ENCODE measurements at regions not wholly inside any gene's neighbourhood (a gene's known extent, or its start where the extent isn't known, plus 50 kb on each side); places are given as distances from the start of the nearest gene placed in this dataset.

- no peaks in the 10 kb centered on the region for H3K9me3 ChIP-seq
- TF ChIP-seq EP300 (IDR thresholded peaks at IDR 0.05) (no peak), POLR2A (IDR thresholded peaks at IDR 0.05) (no peak), POLR2AphosphoS5 (IDR thresholded peaks at IDR 0.05) (no peak)
- TF ChIP-seq, protein P1, sequence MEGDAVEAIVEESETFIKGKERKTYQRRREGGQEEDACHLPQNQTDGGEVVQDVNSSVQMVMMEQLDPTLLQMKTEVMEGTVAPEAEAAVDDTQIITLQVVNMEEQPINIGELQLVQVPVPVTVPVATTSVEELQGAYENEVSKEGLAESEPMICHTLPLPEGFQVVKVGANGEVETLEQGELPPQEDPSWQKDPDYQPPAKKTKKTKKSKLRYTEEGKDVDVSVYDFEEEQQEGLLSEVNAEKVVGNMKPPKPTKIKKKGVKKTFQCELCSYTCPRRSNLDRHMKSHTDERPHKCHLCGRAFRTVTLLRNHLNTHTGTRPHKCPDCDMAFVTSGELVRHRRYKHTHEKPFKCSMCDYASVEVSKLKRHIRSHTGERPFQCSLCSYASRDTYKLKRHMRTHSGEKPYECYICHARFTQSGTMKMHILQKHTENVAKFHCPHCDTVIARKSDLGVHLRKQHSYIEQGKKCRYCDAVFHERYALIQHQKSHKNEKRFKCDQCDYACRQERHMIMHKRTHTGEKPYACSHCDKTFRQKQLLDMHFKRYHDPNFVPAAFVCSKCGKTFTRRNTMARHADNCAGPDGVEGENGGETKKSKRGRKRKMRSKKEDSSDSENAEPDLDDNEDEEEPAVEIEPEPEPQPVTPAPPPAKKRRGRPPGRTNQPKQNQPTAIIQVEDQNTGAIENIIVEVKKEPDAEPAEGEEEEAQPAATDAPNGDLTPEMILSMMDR (IDR thresholded peaks at IDR 0.05) = no peak
- H3K27me3 ChIP-seq = no peaks in the 10 kb centered on the region
- no peak overlapping the region for H3K27ac ChIP-seq
- peaks cover 2% of the 10 kb centered on the region for H3K4me1 ChIP-seq
- no peak for DNase-seq (ENCODE audit: low spot score in 2 of 2)
- H3K4me3 ChIP-seq = no peak overlapping the region
- WGBS = 57% methylated on average over 9 of the region's 9 CpGs
- no peaks in the 10 kb centered on the region for H3K36me3 ChIP-seq
These were observed 111.2 kb downstream of the LRRC70 start for GRCh38 chr5:62689599-62690368.

GRCh38 chr5:62686692-62687091 lies 108.1 kb downstream of the LRRC70 start:
- TF ChIP-seq, protein P1 (IDR thresholded peaks at IDR 0.05) = no peak
- H3K36me3 ChIP-seq = no peaks in the 10 kb centered on the region
- no peak overlapping the region for H3K4me3 ChIP-seq
- WGBS = 90% methylated on average over 1 of the region's 1 CpG
- no peak overlapping the region for H3K27ac ChIP-seq
- no peaks in the 10 kb centered on the region for H3K9me3 ChIP-seq
- H3K27me3 ChIP-seq = no peaks in the 10 kb centered on the region
- no peak for DNase-seq (ENCODE audit: low spot score in 2 of 2)
- peaks cover 2% of the 10 kb centered on the region for H3K4me1 ChIP-seq

DNA sequence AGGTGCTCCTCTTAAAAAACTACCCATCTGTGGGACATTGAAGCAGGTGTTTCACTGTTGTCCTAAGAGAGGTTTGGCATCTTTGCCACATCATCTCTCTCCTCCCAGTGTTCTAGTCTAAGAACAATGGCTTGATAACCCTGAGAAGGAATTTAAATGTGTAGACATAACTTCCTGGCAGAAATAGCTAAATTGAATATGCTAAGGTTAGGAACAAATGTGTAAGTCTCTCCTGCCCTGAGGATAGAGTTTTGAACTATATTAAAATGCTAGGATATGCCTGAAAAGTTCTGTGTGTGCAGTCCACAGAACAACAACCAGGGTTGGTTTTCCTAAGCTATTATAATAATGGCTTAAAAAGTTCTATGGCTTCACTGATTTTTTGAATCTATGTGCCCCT lies 106.6 kb downstream of the LRRC70 start:
- Histone ChIP-seq H3K27ac (no peak overlapping the region), H3K9me3 (no peaks in the 10 kb centered on the region), H3K4me1 (peaks cover 2% of the 10 kb centered on the region), H3K27me3 (no peaks in the 10 kb centered on the region), H3K36me3 (no peaks in the 10 kb centered on the region), H3K4me3 (no peak overlapping the region)
- DNase-seq (ENCODE audit: low spot score in 2 of 2) = no peak
- TF ChIP-seq, protein P1 (IDR thresholded peaks at IDR 0.05) = no peak
- no peak for TF ChIP-seq EP300 (IDR thresholded peaks at IDR 0.05)
- TF ChIP-seq POLR2AphosphoS5 (IDR thresholded peaks at IDR 0.05) = no peak
- TF ChIP-seq POLR2A (IDR thresholded peaks at IDR 0.05) = no peak

- no peak overlapping the region for H3K27ac ChIP-seq
- WGBS = 39% methylated on average over 1 of the region's 1 CpG
- no peaks in the 10 kb centered on the region for H3K4me1 ChIP-seq
- no peaks in the 10 kb centered on the region for H3K36me3 ChIP-seq
- H3K4me3 ChIP-seq = no peak overlapping the region
- H3K9me3 ChIP-seq = peaks cover 3% of the 10 kb centered on the region
- TF ChIP-seq POLR2A (IDR thresholded peaks at IDR 0.05) = no peak
- TF ChIP-seq, protein P1 (IDR thresholded peaks at IDR 0.05) = no peak
- no peaks in the 10 kb centered on the region for H3K27me3 ChIP-seq
- DNase-seq (ENCODE audit: low spot score in 2 of 2) = no peak
These were observed 105.7 kb downstream of the LRRC70 start for GRCh38 chr5:62684310-62684709.

DNA sequence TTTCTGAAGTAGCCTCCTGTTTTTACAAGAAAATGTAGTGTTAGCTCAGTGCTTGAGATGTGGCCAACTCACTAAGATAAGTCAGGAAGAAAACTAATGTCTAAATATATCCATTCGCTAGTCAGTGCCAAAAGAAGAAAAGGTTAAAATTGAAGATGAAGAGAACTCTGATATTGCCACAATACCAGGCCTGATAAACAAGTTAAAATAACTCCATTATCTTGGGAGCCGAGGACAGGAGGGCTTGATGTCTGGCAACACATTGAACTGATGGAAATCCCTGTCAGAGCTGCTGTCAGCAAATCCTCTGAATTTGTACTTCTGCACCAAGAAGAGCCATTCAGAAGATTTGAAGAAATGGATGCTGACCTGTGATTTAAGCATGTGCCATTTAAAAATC lies 103.4 kb downstream of the LRRC70 start:
- Histone ChIP-seq H3K9me3 (peaks cover 3% of the 10 kb centered on the region), H3K4me1 (no peaks in the 10 kb centered on the region), H3K27ac (no peak overlapping the region), H3K36me3 (no peaks in the 10 kb centered on the region), H3K27me3 (no peaks in the 10 kb centered on the region), H3K4me3 (no peak overlapping the region)
- DNase-seq (ENCODE audit: low spot score in 2 of 2) = no peak
- TF ChIP-seq POLR2AphosphoS5 (IDR thresholded peaks at IDR 0.05) = no peak
- TF ChIP-seq POLR2A (IDR thresholded peaks at IDR 0.05) = no peak
- no peak for TF ChIP-seq EP300 (IDR thresholded peaks at IDR 0.05)
- TF ChIP-seq, protein P1 (IDR thresholded peaks at IDR 0.05) = no peak
- WGBS = 76% methylated on average over 2 of the region's 2 CpGs

Data from suprapubic skin (tissue), 4 donors.